ENCODE measurements at regions not wholly inside any gene's neighbourhood (a gene's known extent, or its start where the extent isn't known, plus 50 kb on each side); places are given as distances from the start of the nearest gene placed in this dataset.

GRCh38 chr6:51459958-51460357 is 627.5 kb downstream of the PKHD1 start (continued):
- TF ChIP-seq STAT3 (IDR thresholded peaks at IDR 0.05; ENCODE audit: low read depth, low read length) (peak; percentile 90; the same call in 1 of the 2 replicates), E4F1 (IDR thresholded peaks at IDR 0.05; ENCODE audit: borderline replicate concordance, partially characterized antibody) (no peak), SKIL (IDR thresholded peaks at IDR 0.05; ENCODE audit: low read depth, poor library complexity, severe bottlenecking) (peak; percentile 78), ZBED1 (IDR thresholded peaks at IDR 0.05; ENCODE audit: borderline replicate concordance) (no peak), NR2F1 (conservative IDR thresholded peaks at IDR 0.05) (no peak), MYB (IDR thresholded peaks at IDR 0.05; ENCODE audit: borderline replicate concordance, low read depth, low read length) (no peak), SMAD1 (IDR thresholded peaks at IDR 0.05; ENCODE audit: low read depth, partially characterized antibody) (no peak), ZBTB33 (IDR thresholded peaks at IDR 0.05) (no peak), E2F4 (IDR thresholded peaks at IDR 0.05; ENCODE audit: low read depth, low read length) (no peak), TARDBP (IDR thresholded peaks at IDR 0.05; ENCODE audit: borderline replicate concordance) (no peak), IKZF1 (conservative IDR thresholded peaks at IDR 0.05) (peak; percentile 67), PRDM15 (CRISPR knock-in tag; IDR thresholded peaks at IDR 0.05) (no peak), SPI1 (IDR thresholded peaks at IDR 0.05; ENCODE audit: borderline replicate concordance, insufficient read depth, low read depth, low read length) (no peak), TCF12 (IDR thresholded peaks at IDR 0.05; ENCODE audit: low read depth, low read length) (0 out of 2 replicates have a peak, but pooled peaks have one; percentile 35), EGR1 (IDR thresholded peaks at IDR 0.05; ENCODE audit: borderline replicate concordance in 1 of 2, low read depth in 2 of 2, low read length in 2 of 2) (no peak), KAT2A (conservative IDR thresholded peaks at IDR 0.05; ENCODE audit: control insufficient read depth, low read depth, low read length) (no peak), JUNB (IDR thresholded peaks at IDR 0.05) (peak; percentile 52), SRF (IDR thresholded peaks at IDR 0.05; ENCODE audit: low read depth in 2 of 2, low read length in 2 of 2) (no peak), CEBPB (IDR thresholded peaks at IDR 0.05; ENCODE audit: borderline replicate concordance in 1 of 2, low read depth in 2 of 2, low read length in 2 of 2) (no peak)

All from GM12878 (cell line).